Activated CD8-positive, alpha-beta memory T cell treated with anti-CD3 and anti-CD28 coated beads for 4 hours (primary cell): ENCODE measurements at regions not wholly inside any gene's neighbourhood (a gene's known extent, or its start where the extent isn't known, plus 50 kb on each side); places are given as distances from the start of the nearest gene placed in this dataset.

Source experiments
- DNase-seq, 2 donors: peaks; one replicate each; pipeline ENCODE4 v3.0.0-alpha.2; 2020; ENCODE audit warnings: low read depth in 2 of 2

- no peak for DNase-seq
These were observed 156.3 kb upstream of the SESN3 start for GRCh38 chr11:95387325-95387724.

GRCh38 chr11:95385577-95385976 lies 154.6 kb upstream of the SESN3 start:
- no peak for DNase-seq

- DNase-seq, result no peak
These were observed 148.5 kb upstream of the SESN3 start for GRCh38 chr11:95379479-95379878.

- no peak for DNase-seq
These were observed 147.8 kb upstream of the SESN3 start for GRCh38 chr11:95378789-95379188.

- DNase-seq, result no peak
These were observed 147.1 kb upstream of the SESN3 start for GRCh38 chr11:95378111-95378510.

- no peak for DNase-seq
These were observed 144.9 kb upstream of the SESN3 start for GRCh38 chr11:95375886-95376285.

GRCh38 chr11:95375451-95375850 lies 144.4 kb upstream of the SESN3 start:
- no peak for DNase-seq

GRCh38 chr11:95374105-95374504 lies 143.1 kb upstream of the SESN3 start:
- DNase-seq, result no peak

GRCh38 chr11:95373241-95373640 lies 142.2 kb upstream of the SESN3 start:
- DNase-seq, result no peak

- DNase-seq, result no peak
These were observed 141.2 kb upstream of the SESN3 start for GRCh38 chr11:95372097-95372656.

GRCh38 chr11:95371153-95371552 lies 140.2 kb upstream of the SESN3 start:
- DNase-seq, result no peak

- DNase-seq, result no peak
These were observed 136.7 kb upstream of the SESN3 start for GRCh38 chr11:95367726-95368125.

- DNase-seq, result no peak
These were observed 134.3 kb upstream of the SESN3 start for GRCh38 chr11:95365348-95365747.

- DNase-seq, result no peak
These were observed 133.6 kb upstream of the SESN3 start for GRCh38 chr11:95364324-95365295.

- DNase-seq, result no peak
These were observed 132.7 kb upstream of the SESN3 start for GRCh38 chr11:95363708-95364107.

- no peak for DNase-seq
These were observed 132.2 kb upstream of the SESN3 start for GRCh38 chr11:95363164-95363563.

- no peak for DNase-seq
These were observed 130.2 kb upstream of the SESN3 start for GRCh38 chr11:95361180-95361579.

- DNase-seq, result no peak
These were observed 129.5 kb upstream of the SESN3 start for GRCh38 chr11:95360377-95361075.

- no peak for DNase-seq
These were observed 128.8 kb upstream of the SESN3 start for GRCh38 chr11:95359756-95360155.

- no peak for DNase-seq
These were observed 128.3 kb upstream of the SESN3 start for GRCh38 chr11:95359341-95359663.

GRCh38 chr11:95358511-95359340 lies 127.7 kb upstream of the SESN3 start:
- no peak for DNase-seq

GRCh38 chr11:95354304-95354703 lies 123.3 kb upstream of the SESN3 start:
- no peak for DNase-seq
